HG02759 (cell line): ENCODE measurements at regions not wholly inside any gene's neighbourhood (a gene's known extent, or its start where the extent isn't known, plus 50 kb on each side); places are given as distances from the start of the nearest gene placed in this dataset.
"Not testable (repeated sequence)": the region's sequence is repeated elsewhere in the genome, so short reads cannot be mapped to it uniquely, and the experiment has no call there.

ENCODE experiments used
- ATAC-seq: cut with Tn5 transposase; IDR thresholded peaks from one replicate; pipeline ENCODE4 v1.9.1; 2021; ENCODE audit warnings: mild to moderate bottlenecking, moderate library complexity; ENCODE audit not compliant: unreplicated experiment

GRCh38 chr4:160286051-160286450 lies 1183.2 kb downstream of the RAPGEF2 start:
- no peak for ATAC-seq

GRCh38 chr4:160296476-160296875 lies 1193.6 kb downstream of the RAPGEF2 start:
- no peak for ATAC-seq

- no peak for ATAC-seq
These were observed 1196.3 kb downstream of the RAPGEF2 start for GRCh38 chr4:160299177-160299576.

GRCh38 chr4:160299608-160300007 lies 1196.7 kb downstream of the RAPGEF2 start:
- ATAC-seq: no peak

- no peak for ATAC-seq
These were observed 1213.2 kb downstream of the RAPGEF2 start for GRCh38 chr4:160316036-160316435.

- ATAC-seq: no peak
These were observed 1215.8 kb downstream of the RAPGEF2 start for GRCh38 chr4:160318567-160319220.

GRCh38 chr4:160319221-160319867 lies 1216.5 kb downstream of the RAPGEF2 start:
- no peak for ATAC-seq

GRCh38 chr4:160319868-160320260 lies 1217.0 kb downstream of the RAPGEF2 start:
- no peak for ATAC-seq

GRCh38 chr4:160326110-160326509 lies 1223.2 kb downstream of the RAPGEF2 start:
- ATAC-seq: no peak

- no peak for ATAC-seq
These were observed 1244.3 kb downstream of the RAPGEF2 start for GRCh38 chr4:160347197-160347596.

- no peak for ATAC-seq
These were observed 1248.1 kb downstream of the RAPGEF2 start for GRCh38 chr4:160350944-160351343.

GRCh38 chr4:160352637-160353036 lies 1249.8 kb downstream of the RAPGEF2 start:
- ATAC-seq: no peak

GRCh38 chr4:160353548-160353947 lies 1250.7 kb downstream of the RAPGEF2 start:
- ATAC-seq: no peak

GRCh38 chr4:160362478-160362877 lies 1259.6 kb downstream of the RAPGEF2 start:
- no peak for ATAC-seq

GRCh38 chr4:160364217-160364616 lies 1261.3 kb downstream of the RAPGEF2 start:
- no peak for ATAC-seq

- not testable (repeated sequence) for ATAC-seq
These were observed 1261.8 kb downstream of the RAPGEF2 start for GRCh38 chr4:160364665-160365064.

- not testable (repeated sequence) for ATAC-seq
These were observed 1262.5 kb downstream of the RAPGEF2 start for GRCh38 chr4:160365383-160365782.

- no peak for ATAC-seq
These were observed 1267.2 kb downstream of the RAPGEF2 start for GRCh38 chr4:160370046-160370445.

GRCh38 chr4:160371446-160371845 lies 1268.6 kb downstream of the RAPGEF2 start:
- no peak for ATAC-seq

- ATAC-seq: no peak
These were observed 1269.5 kb downstream of the RAPGEF2 start for GRCh38 chr4:160372390-160372789.

GRCh38 chr4:160373911-160374310 lies 1271.0 kb downstream of the RAPGEF2 start:
- no peak for ATAC-seq

- ATAC-seq: no peak
These were observed 1273.0 kb downstream of the RAPGEF2 start for GRCh38 chr4:160375772-160376452.
